Stomach (tissue), 8 donors: ENCODE measurements at regions not wholly inside any gene's neighbourhood (a gene's known extent, or its start where the extent isn't known, plus 50 kb on each side); places are given as distances from the start of the nearest gene placed in this dataset.

ENCODE experiments used
- DNase-seq, 2 donors: peaks; one replicate each; pipeline versions ENCODE4 v3.0.0 to v3.0.0-alpha.2; 2013 to 2019
- H3K27ac ChIP-seq, 5 donors: fragments of 200-600 bp in 4 of 5; sonication (generic) in 4 of 5; one replicate each; pipeline ENCODE4 v1.5.1; 2013 to 2019; ENCODE audit warnings: mild to moderate bottlenecking in 1 of 5, moderate library complexity in 1 of 5
- H3K27me3 ChIP-seq, 3 donors: fragments of 200-600 bp; sonication (generic); one replicate each; pipeline ENCODE4 v1.5.1; 2017 to 2019; ENCODE audit warnings: mixed run types in 1 of 3
- H3K36me3 ChIP-seq, 4 donors: fragments of 200-600 bp; sonication (generic); 1 replicate in 3 of 4; 2 replicates in 1 of 4; pipeline ENCODE4 v1.5.1; 2016 to 2019
- H3K4me1 ChIP-seq, 4 donors: fragments of 200-600 bp; sonication (generic); one replicate each; pipeline ENCODE4 v1.5.1; 2016 to 2019
- H3K4me3 ChIP-seq, 4 donors: fragments of 200-600 bp; sonication (generic) in 3 of 4; one replicate each; pipeline ENCODE4 v1.5.1; 2016 to 2019; ENCODE audit warnings: mild to moderate bottlenecking in 1 of 4
- H3K9me3 ChIP-seq, 4 donors: fragments of 200-600 bp; sonication (generic); one replicate each; pipeline ENCODE4 v1.5.1; 2016 to 2019
- EP300 ChIP-seq: sonication (generic); formaldehyde crosslinking; IDR thresholded peaks from one replicate; pipeline ENCODE4 v1.6.1; 2017; ENCODE audit warnings: antibody characterized with exemption
- POLR2A ChIP-seq, 4 donors: fragments of 450-650 bp; IDR thresholded peaks; one replicate each; pipeline ENCODE4 v1.6.1; 2016; ENCODE audit warnings: antibody characterized with exemption in 4 of 4, control low read depth in 2 of 4, mild to moderate bottlenecking in 1 of 4, moderate library complexity in 1 of 4
- POLR2AphosphoS5 ChIP-seq, 3 donors: sonication (generic); formaldehyde crosslinking; IDR thresholded peaks; one replicate each; pipeline ENCODE4 v1.6.1; 2016; ENCODE audit warnings: antibody characterized with exemption in 3 of 3
- WGBS, 5 donors: extraction: QIAGEN DNeasy Blood & Tissue Kit in 3 of 5; methylation state at CpG; one replicate each; pipeline versions ENCODE4 v1.1.5 to v1.1.7; 2013 to 2018; 5-methylcytosine and 5-hydroxymethylcytosine counted together
- intact Hi-C: fragments of 100-400 bp; cut with DNase I; formaldehyde crosslinking; loops from one replicate; pipeline ENCODE4 v1.15.1; 2023; ENCODE audit warnings: low total_unique reads
- TF ChIP-seq, protein P1 (sequence below), 7 experiments: fragments of 450-650 bp in 4 of 7; fragments of 200-600 bp in 3 of 7; sonication (generic) in 3 of 7; IDR thresholded peaks; one replicate each; pipeline ENCODE4 v1.5.1; 2016 to 2019; ENCODE audit warnings: antibody characterized with exemption in 7 of 7, control low read depth in 2 of 7, mild to moderate bottlenecking in 1 of 7
- donor health status: healthy with polysubstance abuse.
- donor health status: Bipolar disorder and iron deficiency.
- donor health status: healthy.

DNA sequence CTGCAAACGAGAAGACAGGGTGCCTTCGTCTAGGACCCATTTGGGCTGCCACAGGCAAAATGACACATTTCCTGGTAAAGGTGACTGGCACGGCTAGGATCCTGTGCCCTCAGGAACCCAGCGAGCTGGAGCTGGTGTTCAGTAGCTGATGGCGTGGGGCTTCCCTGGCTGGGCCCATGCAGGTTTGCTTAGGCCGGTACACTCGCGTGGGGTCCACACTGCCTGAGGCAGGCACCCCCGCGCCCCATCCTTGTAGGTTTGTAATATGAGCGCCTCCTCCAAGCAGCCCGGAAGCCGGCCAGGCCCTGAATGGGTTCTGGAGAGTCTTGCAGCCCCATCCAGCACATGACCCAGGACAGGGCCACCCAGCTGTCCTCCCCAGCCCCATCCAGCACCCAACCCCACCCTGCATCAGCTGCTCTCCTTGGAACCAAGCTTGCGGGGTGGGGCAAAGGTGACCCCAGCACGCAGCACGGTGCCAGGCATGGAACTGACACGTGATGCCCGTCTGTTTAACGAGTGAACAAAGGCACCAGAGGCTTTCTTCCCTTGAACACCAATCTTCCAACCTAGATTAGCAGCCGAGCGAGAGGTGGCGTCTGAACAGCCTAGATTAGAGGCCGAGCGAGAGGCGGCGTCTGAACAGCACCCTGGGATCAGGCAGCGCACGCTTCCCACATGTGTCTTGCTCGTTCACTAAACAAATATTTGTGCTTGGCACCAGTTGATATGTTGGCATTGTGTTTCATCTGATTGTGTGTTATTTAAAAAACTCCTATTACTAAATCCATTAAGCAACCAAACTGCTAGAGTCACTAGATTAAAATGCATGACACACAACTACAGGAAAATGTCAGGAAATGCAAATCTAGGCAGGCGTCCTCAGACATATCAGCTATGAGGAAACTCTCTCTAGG, 112.1 kb downstream of the DLL1 start:
- peaks cover 16 to 33% (median 21%) of the 10 kb centered on the region in 4 donors for H3K4me1 ChIP-seq
- H3K27me3 ChIP-seq, result no peaks in the 10 kb centered on the region
- DNase-seq, result peak; percentile 91 to 93
- intact Hi-C loops, result no loop called here
- H3K27ac ChIP-seq, result peak overlapping the region; percentile 82 to 90 (median 87)
- H3K9me3 ChIP-seq, result no peaks in the 10 kb centered on the region
- H3K4me3 ChIP-seq, result no peak overlapping the region
- WGBS, 5 donors, result 28 to 58% (median 43%) methylated on average over 17 to 30 of the region's 30 CpGs
- TF ChIP-seq POLR2AphosphoS5 (IDR thresholded peaks at IDR 0.05) (peak in 2 of 3 donors; percentile 86 to 92), POLR2A (IDR thresholded peaks at IDR 0.05) (no peak)
- H3K36me3 ChIP-seq, result no peaks in the 10 kb centered on the region

- intact Hi-C loops, result no loop called here
Observed at GRCh38 chr6:170177772-170178560, 112.9 kb downstream of the DLL1 start.

GRCh38 chr6:170176898-170177771, 113.7 kb downstream of the DLL1 start:
- WGBS, 5 donors, result 82 to 93% (median 87%) methylated on average over 42 to 61 of the region's 61 CpGs
- Histone ChIP-seq H3K36me3 (no peaks in the 10 kb centered on the region), H3K27me3 (no peaks in the 10 kb centered on the region), H3K4me3 (no peak overlapping the region), H3K27ac (peak overlapping the region in 4 of 5 donors; percentile 82 to 90 (median 88)), H3K9me3 (no peaks in the 10 kb centered on the region), H3K4me1 (peaks cover 16 to 33% (median 21%) of the 10 kb centered on the region in 4 donors)
- peak; percentile 26 to 38 for DNase-seq
- TF ChIP-seq, protein P1, sequence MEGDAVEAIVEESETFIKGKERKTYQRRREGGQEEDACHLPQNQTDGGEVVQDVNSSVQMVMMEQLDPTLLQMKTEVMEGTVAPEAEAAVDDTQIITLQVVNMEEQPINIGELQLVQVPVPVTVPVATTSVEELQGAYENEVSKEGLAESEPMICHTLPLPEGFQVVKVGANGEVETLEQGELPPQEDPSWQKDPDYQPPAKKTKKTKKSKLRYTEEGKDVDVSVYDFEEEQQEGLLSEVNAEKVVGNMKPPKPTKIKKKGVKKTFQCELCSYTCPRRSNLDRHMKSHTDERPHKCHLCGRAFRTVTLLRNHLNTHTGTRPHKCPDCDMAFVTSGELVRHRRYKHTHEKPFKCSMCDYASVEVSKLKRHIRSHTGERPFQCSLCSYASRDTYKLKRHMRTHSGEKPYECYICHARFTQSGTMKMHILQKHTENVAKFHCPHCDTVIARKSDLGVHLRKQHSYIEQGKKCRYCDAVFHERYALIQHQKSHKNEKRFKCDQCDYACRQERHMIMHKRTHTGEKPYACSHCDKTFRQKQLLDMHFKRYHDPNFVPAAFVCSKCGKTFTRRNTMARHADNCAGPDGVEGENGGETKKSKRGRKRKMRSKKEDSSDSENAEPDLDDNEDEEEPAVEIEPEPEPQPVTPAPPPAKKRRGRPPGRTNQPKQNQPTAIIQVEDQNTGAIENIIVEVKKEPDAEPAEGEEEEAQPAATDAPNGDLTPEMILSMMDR (IDR thresholded peaks at IDR 0.05), result no peak
- TF ChIP-seq EP300, result no peak
- TF ChIP-seq POLR2AphosphoS5 (IDR thresholded peaks at IDR 0.05), result no peak
- TF ChIP-seq POLR2A (IDR thresholded peaks at IDR 0.05), result no peak
- intact Hi-C loops, result no loop called here

More at GRCh38 chr6:170177772-170178560, 112.9 kb downstream of the DLL1 start:
- H3K27me3 ChIP-seq, result no peaks in the 10 kb centered on the region
- H3K27ac ChIP-seq, result peak overlapping the region; percentile 82 to 90 (median 87)
- TF ChIP-seq POLR2AphosphoS5 (IDR thresholded peaks at IDR 0.05) (no peak), EP300 (no peak), POLR2A (IDR thresholded peaks at IDR 0.05) (no peak)
- TF ChIP-seq, protein P1 (IDR thresholded peaks at IDR 0.05), result no peak
- no peaks in the 10 kb centered on the region for H3K9me3 ChIP-seq
- H3K4me3 ChIP-seq, result no peak overlapping the region
- H3K36me3 ChIP-seq, result no peaks in the 10 kb centered on the region
- peak; percentile 46 to 55 for DNase-seq
- H3K4me1 ChIP-seq, result peaks cover 16 to 33% (median 21%) of the 10 kb centered on the region in 4 donors
- 81 to 85% (median 83%) methylated on average over 24 to 26 of the region's 26 CpGs for WGBS, 5 donors

DNA sequence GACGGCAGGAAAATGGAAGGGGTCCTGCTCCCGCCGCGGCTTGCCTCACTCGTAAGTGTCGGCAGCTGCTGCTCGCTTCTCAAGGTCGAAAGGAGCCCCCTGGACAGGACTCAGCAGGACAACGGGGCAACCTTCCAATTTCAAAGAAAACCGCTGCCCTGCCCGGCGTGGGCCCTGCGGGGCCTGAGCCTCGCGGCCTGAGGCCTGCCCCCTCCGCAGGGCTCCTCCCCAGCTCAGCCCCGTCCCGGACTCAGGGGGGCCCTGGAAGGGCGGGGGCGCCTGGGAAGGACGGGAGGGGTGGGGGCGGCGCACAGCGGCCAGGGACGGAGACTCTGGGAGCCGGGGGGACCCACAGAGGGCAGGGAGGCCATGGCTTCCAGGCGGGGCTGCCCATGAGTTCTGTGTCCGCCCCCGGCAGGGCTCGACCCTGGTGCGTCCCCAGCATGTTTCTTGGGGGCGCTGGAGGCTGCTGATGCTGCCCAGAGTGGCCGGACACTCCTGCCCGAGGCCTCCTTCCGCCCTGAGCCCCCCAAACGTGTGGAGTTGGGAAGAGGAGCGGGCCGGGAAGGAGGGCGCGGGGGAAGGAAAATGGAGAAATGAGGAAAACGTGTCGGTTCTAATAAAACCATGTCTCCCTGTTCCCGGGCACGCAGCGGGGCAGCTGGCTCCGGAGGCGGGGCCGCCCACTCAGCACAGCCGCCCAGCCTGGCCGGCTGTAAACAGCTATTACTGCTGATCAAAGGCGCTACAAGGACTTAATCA, 114.6 kb downstream of the DLL1 start:
- Histone ChIP-seq H3K4me1 (peaks cover 16 to 33% (median 21%) of the 10 kb centered on the region in 4 donors), H3K27me3 (no peaks in the 10 kb centered on the region), H3K4me3 (no peak overlapping the region), H3K9me3 (no peaks in the 10 kb centered on the region), H3K36me3 (no peaks in the 10 kb centered on the region), H3K27ac (no peak overlapping the region)
- TF ChIP-seq, protein P1 (IDR thresholded peaks at IDR 0.05), result no peak
- TF ChIP-seq EP300 (no peak), POLR2A (IDR thresholded peaks at IDR 0.05) (no peak), POLR2AphosphoS5 (IDR thresholded peaks at IDR 0.05) (no peak)
- DNase-seq, result peak in 1 of 2 donors; percentile 23
- WGBS, 5 donors, result 83 to 89% (median 88%) methylated on average over 30 to 51 of the region's 51 CpGs
- intact Hi-C loops, result no loop called here
